ENCODE measurements at regions not wholly inside any gene's neighbourhood (a gene's known extent, or its start where the extent isn't known, plus 50 kb on each side); places are given as distances from the start of the nearest gene placed in this dataset.

GRCh38 chr1:232439011-232439410 lies 190.9 kb downstream of the SIPA1L2 start:
- no peak for DNase-seq (ENCODE audit: low read depth in 1 of 2, low spot score in 1 of 2)
- Histone ChIP-seq H3K27me3 (ENCODE audit: insufficient read depth, poor library complexity, severe bottlenecking) (no peaks in the 10 kb centered on the region), H3K27ac (replicated peaks) (no peak overlapping the region), H3K4me3 (replicated peaks; ENCODE audit: insufficient read depth, low read length) (no peak overlapping the region)
- TF ChIP-seq POLR2AphosphoS5 (IDR thresholded peaks at IDR 0.05; ENCODE audit: low read depth) (no peak), GABPA (IDR thresholded peaks at IDR 0.05; ENCODE audit: low read depth) (no peak), CTCF (IDR thresholded peaks at IDR 0.05; ENCODE audit: insufficient read depth, low read length) (no peak), SPI1 (IDR thresholded peaks at IDR 0.05; ENCODE audit: borderline replicate concordance, low read depth) (no peak), REST (IDR thresholded peaks at IDR 0.05; ENCODE audit: insufficient replicate concordance, low read depth) (no peak)

GRCh38 chr1:232438476-232438875 lies 191.5 kb downstream of the SIPA1L2 start:
- no peak for TF ChIP-seq GABPA (IDR thresholded peaks at IDR 0.05; ENCODE audit: low read depth)
- Histone ChIP-seq H3K27ac (replicated peaks) (no peak overlapping the region), H3K4me3 (replicated peaks; ENCODE audit: insufficient read depth, low read length) (no peak overlapping the region), H3K27me3 (ENCODE audit: insufficient read depth, poor library complexity, severe bottlenecking) (no peaks in the 10 kb centered on the region)
- no peak for DNase-seq (ENCODE audit: low read depth in 1 of 2, low spot score in 1 of 2)

GRCh38 chr1:232437510-232437909 lies 192.4 kb downstream of the SIPA1L2 start:
- no peak for TF ChIP-seq CTCF (IDR thresholded peaks at IDR 0.05; ENCODE audit: insufficient read depth, low read length)
- TF ChIP-seq REST (IDR thresholded peaks at IDR 0.05; ENCODE audit: insufficient replicate concordance, low read depth), result no peak
- no peak for TF ChIP-seq SPI1 (IDR thresholded peaks at IDR 0.05; ENCODE audit: borderline replicate concordance, low read depth)
- no peak for TF ChIP-seq GABPA (IDR thresholded peaks at IDR 0.05; ENCODE audit: low read depth)
- TF ChIP-seq POLR2AphosphoS5 (IDR thresholded peaks at IDR 0.05; ENCODE audit: low read depth), result no peak
- H3K27me3 ChIP-seq (ENCODE audit: insufficient read depth, poor library complexity, severe bottlenecking), result no peaks in the 10 kb centered on the region
- no peak overlapping the region for H3K27ac ChIP-seq (replicated peaks)
- H3K4me3 ChIP-seq (replicated peaks; ENCODE audit: insufficient read depth, low read length), result no peak overlapping the region
- no peak for DNase-seq (ENCODE audit: low read depth in 1 of 2, low spot score in 1 of 2)

- Histone ChIP-seq H3K27me3 (ENCODE audit: insufficient read depth, poor library complexity, severe bottlenecking) (no peaks in the 10 kb centered on the region), H3K4me3 (replicated peaks; ENCODE audit: insufficient read depth, low read length) (no peak overlapping the region), H3K27ac (replicated peaks) (no peak overlapping the region)
- no peak for TF ChIP-seq GABPA (IDR thresholded peaks at IDR 0.05; ENCODE audit: low read depth)
- TF ChIP-seq CTCF (IDR thresholded peaks at IDR 0.05; ENCODE audit: insufficient read depth, low read length), result no peak
- no peak for TF ChIP-seq REST (IDR thresholded peaks at IDR 0.05; ENCODE audit: insufficient replicate concordance, low read depth)
- TF ChIP-seq POLR2AphosphoS5 (IDR thresholded peaks at IDR 0.05; ENCODE audit: low read depth), result no peak
- TF ChIP-seq SPI1 (IDR thresholded peaks at IDR 0.05; ENCODE audit: borderline replicate concordance, low read depth), result no peak
- no peak for DNase-seq (ENCODE audit: low read depth in 1 of 2, low spot score in 1 of 2)
Observed at GRCh38 chr1:232435729-232436128, 194.2 kb downstream of the SIPA1L2 start.
